HepG2 (cell line): ENCODE measurements at regions not wholly inside any gene's neighbourhood (a gene's known extent, or its start where the extent isn't known, plus 50 kb on each side); places are given as distances from the start of the nearest gene placed in this dataset.

Experiments used
- DPF2 ChIP-seq: sonication (generic); formaldehyde crosslinking; IDR thresholded peaks from 2 replicates; pipeline ENCODE4 v1.4.0; 2020; ENCODE audit warnings: mild to moderate bottlenecking, low read depth, missing genetic modification reagents, borderline replicate concordance
- FOXK1 ChIP-seq: sonication (generic); formaldehyde crosslinking; IDR thresholded peaks from 2 replicates; pipeline ENCODE4 v1.4.0; 2020; ENCODE audit warnings: low read depth, missing genetic modification reagents, borderline replicate concordance
- MXI1 ChIP-seq: IDR thresholded peaks from 3 replicates; pipeline ENCODE4 v1.6.1; 2012; ENCODE audit warnings: low read depth, low read length, inconsistent platforms, borderline replicate concordance
- MYC ChIP-seq: sonication (generic); formaldehyde crosslinking; IDR thresholded peaks from 2 replicates; pipeline ENCODE4 v1.9.0; 2021; ENCODE audit warnings: missing genetic modification reagents, borderline replicate concordance
- NCOA2 ChIP-seq: sonication (generic); formaldehyde crosslinking; IDR thresholded peaks from 2 replicates; pipeline ENCODE4 v1.8.0; 2022; ENCODE audit warnings: inconsistent platforms
- POLR2AphosphoS2 ChIP-seq: IDR thresholded peaks from 2 replicates; pipeline ENCODE4 v1.6.1; 2011; ENCODE audit warnings: low read depth, low read length, improper control_type of control experiment
- RELA ChIP-seq: sonication (generic); formaldehyde crosslinking; IDR thresholded peaks from 2 replicates; pipeline ENCODE4 v1.4.0; 2020; ENCODE audit warnings: missing genetic modification reagents
- SALL1 ChIP-seq: sonication (generic); formaldehyde crosslinking; IDR thresholded peaks from 2 replicates; pipeline ENCODE4 v1.8.0; 2022; ENCODE audit warnings: mild to moderate bottlenecking, missing genetic modification reagents
- SMARCE1 ChIP-seq: fragments of 450-650 bp; IDR thresholded peaks from 2 replicates; pipeline ENCODE4 v1.6.1; 2017; ENCODE audit warnings: borderline replicate concordance
- SOX5 ChIP-seq: IDR thresholded peaks from 2 replicates; pipeline ENCODE4 v1.6.1; 2016; ENCODE audit warnings: borderline replicate concordance
- STAG1 ChIP-seq: sonication (generic); formaldehyde crosslinking; IDR thresholded peaks from 2 replicates; pipeline ENCODE4 v1.4.0; 2020; ENCODE audit warnings: missing genetic modification reagents
- TAF15 ChIP-seq: fragments of 200-400 bp; formaldehyde crosslinking; IDR thresholded peaks from one replicate; pipeline ENCODE4 v1.6.1; 2018; ENCODE audit warnings: mild to moderate bottlenecking, low read depth, low read length; ENCODE audit not compliant: poor library complexity, severe bottlenecking
- TBX2 ChIP-seq: sonication (generic); formaldehyde crosslinking; IDR thresholded peaks from 2 replicates; pipeline ENCODE4 v1.5.0; 2020; ENCODE audit warnings: missing genetic modification reagents, mild to moderate bottlenecking, borderline replicate concordance
- TBX3 ChIP-seq: fragments of 450-650 bp; IDR thresholded peaks from 2 replicates; pipeline ENCODE4 v1.6.1; 2017; ENCODE audit warnings: antibody characterized with exemption, mild to moderate bottlenecking, inconsistent platforms, borderline replicate concordance
- TCF7 ChIP-seq: sonication (generic); IDR thresholded peaks from 2 replicates; pipeline ENCODE4 v1.6.1; 2016; ENCODE audit warnings: antibody characterized with exemption, low read depth
- ZNF224 ChIP-seq: sonication (generic); formaldehyde crosslinking; IDR thresholded peaks from 2 replicates; pipeline ENCODE4 v1.5.0; 2020; ENCODE audit warnings: mild to moderate bottlenecking, missing genetic modification reagents
- ZNF761 ChIP-seq: sonication (generic); formaldehyde crosslinking; conservative IDR thresholded peaks from 2 replicates; pipeline ENCODE4 v1.4.0; 2020; ENCODE audit warnings: mild to moderate bottlenecking, missing genetic modification reagents
- ZSCAN29 ChIP-seq: sonication (generic); formaldehyde crosslinking; conservative IDR thresholded peaks from 2 replicates; pipeline ENCODE4 v1.4.0; 2020; ENCODE audit warnings: mild to moderate bottlenecking, missing genetic modification reagents
- TF ChIP-seq, protein P1 (sequence below): sonication (generic); formaldehyde crosslinking; IDR thresholded peaks from 2 replicates; pipeline ENCODE4 v1.4.0; 2020; ENCODE audit warnings: mild to moderate bottlenecking, missing genetic modification reagents, borderline replicate concordance
- TF ChIP-seq, protein P2 (sequence below): IDR thresholded peaks from 2 replicates; pipeline ENCODE4 v1.6.1; 2016
- TF ChIP-seq, protein P3 (sequence below): sonication (generic); formaldehyde crosslinking; conservative IDR thresholded peaks from 2 replicates; pipeline ENCODE4 v1.4.0; 2020; ENCODE audit warnings: missing genetic modification reagents

DNA sequence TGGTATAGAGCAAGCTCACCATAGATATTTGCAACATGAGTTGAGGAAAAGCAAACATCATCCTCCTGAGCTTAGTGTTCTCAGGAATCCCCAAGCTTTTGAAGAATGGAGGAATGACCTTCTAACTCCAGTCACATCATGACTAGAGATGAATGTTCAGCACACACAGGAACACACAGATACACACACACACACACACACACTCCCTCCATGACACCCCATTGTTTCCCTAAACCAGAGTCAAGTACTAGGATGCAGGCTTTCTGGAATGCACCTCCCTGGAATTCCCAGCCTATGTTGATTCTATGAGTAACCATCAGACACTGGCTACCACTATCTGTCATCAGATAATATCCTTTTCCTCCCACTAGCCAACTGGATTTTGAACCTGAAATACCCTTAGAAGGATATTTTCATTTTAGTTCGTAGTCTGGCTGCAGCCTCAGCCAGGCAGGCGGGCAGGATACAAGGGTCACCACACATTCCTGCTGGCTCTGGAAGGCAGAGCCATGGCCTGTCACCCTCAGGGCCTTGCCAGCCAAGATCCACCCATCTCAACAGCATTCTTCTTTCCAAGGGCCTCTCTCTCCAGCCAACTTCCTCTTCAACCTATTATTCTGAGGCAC, 162.4 kb downstream of the FOXO1 start (continued):
- TF ChIP-seq RELA (0 out of 2 replicates have a peak, but pooled peaks have one; percentile 47), POLR2AphosphoS2 (no peak), SMARCE1 (peak; percentile 59; the same call in 1 of the 2 replicates), ZNF224 (CRISPR knock-in tag) (no peak), ZNF761 (CRISPR knock-in tag) (0 out of 2 replicates have a peak, but pooled peaks have one; percentile 55), MYC (CRISPR knock-in tag) (no peak), TBX3 (peak; percentile 95), DPF2 (CRISPR knock-in tag) (peak; percentile 44; the same call in 1 of the 2 replicates), FOXK1 (peak; percentile 48; the same call in 1 of the 2 replicates), TBX2 (CRISPR knock-in tag) (peak; percentile 51), STAG1 (CRISPR knock-in tag) (peak; percentile 32; the same call in 1 of the 2 replicates), MXI1 (peak; percentile 42; the same call in 2 of the 3 replicates), SALL1 (CRISPR knock-in tag) (peak; percentile 79), TCF7 (peak; percentile 34; the same call in 1 of the 2 replicates), NCOA2 (CRISPR knock-in tag) (peak; percentile 69), SOX5 (CRISPR knock-in tag) (peak; percentile 83), TAF15 (no peak), ZSCAN29 (peak; percentile 90)
- TF ChIP-seq, protein P1, sequence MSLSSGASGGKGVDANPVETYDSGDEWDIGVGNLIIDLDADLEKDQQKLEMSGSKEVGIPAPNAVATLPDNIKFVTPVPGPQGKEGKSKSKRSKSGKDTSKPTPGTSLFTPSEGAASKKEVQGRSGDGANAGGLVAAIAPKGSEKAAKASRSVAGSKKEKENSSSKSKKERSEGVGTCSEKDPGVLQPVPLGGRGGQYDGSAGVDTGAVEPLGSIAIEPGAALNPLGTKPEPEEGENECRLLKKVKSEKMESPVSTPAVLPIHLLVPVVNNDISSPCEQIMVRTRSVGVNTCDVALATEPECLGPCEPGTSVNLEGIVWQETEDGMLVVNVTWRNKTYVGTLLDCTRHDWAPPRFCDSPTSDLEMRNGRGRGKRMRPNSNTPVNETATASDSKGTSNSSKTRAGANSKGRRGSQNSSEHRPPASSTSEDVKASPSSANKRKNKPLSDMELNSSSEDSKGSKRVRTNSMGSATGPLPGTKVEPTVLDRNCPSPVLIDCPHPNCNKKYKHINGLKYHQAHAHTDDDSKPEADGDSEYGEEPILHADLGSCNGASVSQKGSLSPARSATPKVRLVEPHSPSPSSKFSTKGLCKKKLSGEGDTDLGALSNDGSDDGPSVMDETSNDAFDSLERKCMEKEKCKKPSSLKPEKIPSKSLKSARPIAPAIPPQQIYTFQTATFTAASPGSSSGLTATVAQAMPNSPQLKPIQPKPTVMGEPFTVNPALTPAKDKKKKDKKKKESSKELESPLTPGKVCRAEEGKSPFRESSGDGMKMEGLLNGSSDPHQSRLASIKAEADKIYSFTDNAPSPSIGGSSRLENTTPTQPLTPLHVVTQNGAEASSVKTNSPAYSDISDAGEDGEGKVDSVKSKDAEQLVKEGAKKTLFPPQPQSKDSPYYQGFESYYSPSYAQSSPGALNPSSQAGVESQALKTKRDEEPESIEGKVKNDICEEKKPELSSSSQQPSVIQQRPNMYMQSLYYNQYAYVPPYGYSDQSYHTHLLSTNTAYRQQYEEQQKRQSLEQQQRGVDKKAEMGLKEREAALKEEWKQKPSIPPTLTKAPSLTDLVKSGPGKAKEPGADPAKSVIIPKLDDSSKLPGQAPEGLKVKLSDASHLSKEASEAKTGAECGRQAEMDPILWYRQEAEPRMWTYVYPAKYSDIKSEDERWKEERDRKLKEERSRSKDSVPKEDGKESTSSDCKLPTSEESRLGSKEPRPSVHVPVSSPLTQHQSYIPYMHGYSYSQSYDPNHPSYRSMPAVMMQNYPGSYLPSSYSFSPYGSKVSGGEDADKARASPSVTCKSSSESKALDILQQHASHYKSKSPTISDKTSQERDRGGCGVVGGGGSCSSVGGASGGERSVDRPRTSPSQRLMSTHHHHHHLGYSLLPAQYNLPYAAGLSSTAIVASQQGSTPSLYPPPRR (CRISPR knock-in tag) = 0 out of 2 replicates have a peak, but pooled peaks have one; percentile 39
- TF ChIP-seq, protein P2, sequence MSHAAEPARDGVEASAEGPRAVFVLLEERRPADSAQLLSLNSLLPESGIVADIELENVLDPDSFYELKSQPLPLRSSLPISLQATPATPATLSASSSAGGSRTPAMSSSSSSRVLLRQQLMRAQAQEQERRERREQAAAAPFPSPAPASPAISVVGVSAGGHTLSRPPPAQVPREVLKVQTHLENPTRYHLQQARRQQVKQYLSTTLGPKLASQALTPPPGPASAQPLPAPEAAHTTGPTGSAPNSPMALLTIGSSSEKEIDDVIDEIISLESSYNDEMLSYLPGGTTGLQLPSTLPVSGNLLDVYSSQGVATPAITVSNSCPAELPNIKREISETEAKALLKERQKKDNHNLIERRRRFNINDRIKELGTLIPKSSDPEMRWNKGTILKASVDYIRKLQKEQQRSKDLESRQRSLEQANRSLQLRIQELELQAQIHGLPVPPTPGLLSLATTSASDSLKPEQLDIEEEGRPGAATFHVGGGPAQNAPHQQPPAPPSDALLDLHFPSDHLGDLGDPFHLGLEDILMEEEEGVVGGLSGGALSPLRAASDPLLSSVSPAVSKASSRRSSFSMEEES = peak; percentile 38; the same call in 1 of the 2 replicates
- TF ChIP-seq, protein P3, sequence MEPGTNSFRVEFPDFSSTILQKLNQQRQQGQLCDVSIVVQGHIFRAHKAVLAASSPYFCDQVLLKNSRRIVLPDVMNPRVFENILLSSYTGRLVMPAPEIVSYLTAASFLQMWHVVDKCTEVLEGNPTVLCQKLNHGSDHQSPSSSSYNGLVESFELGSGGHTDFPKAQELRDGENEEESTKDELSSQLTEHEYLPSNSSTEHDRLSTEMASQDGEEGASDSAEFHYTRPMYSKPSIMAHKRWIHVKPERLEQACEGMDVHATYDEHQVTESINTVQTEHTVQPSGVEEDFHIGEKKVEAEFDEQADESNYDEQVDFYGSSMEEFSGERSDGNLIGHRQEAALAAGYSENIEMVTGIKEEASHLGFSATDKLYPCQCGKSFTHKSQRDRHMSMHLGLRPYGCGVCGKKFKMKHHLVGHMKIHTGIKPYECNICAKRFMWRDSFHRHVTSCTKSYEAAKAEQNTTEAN (CRISPR knock-in tag) = peak; percentile 63; the same call in 1 of the 2 replicates
